OCI-M2 (cell line): ENCODE measurements at regions not wholly inside any gene's neighbourhood (a gene's known extent, or its start where the extent isn't known, plus 50 kb on each side); places are given as distances from the start of the nearest gene placed in this dataset.
"Not testable (repeated sequence)": the region's sequence is repeated elsewhere in the genome, so short reads cannot be mapped to it uniquely, and the experiment has no call there.

ENCODE experiments used
- DNase-seq: peaks from one replicate; lab custom pipeline; 2025; ENCODE audit not compliant: unreplicated experiment; lab: John Stamatoyannopoulos, UW

DNA sequence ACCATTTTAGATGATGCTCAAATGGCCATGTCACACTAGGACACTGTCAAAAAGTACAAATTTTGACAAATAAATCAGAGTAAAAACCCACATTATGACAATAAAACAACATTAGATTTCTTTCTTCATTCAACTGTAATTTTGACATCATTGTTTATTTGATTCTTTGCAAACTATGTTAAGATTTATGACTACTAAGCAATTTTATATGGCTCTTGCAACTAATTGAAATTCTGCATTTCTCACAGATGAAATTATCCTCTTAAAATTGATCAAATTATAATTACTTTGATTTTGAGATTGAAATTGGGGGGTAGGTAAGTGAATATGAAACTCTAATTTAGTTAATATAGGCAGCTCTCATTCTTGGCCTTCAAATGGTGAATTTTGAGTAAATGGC is 59.8 kb downstream of the ATOH1 start:
- DNase-seq, result no peak

DNA sequence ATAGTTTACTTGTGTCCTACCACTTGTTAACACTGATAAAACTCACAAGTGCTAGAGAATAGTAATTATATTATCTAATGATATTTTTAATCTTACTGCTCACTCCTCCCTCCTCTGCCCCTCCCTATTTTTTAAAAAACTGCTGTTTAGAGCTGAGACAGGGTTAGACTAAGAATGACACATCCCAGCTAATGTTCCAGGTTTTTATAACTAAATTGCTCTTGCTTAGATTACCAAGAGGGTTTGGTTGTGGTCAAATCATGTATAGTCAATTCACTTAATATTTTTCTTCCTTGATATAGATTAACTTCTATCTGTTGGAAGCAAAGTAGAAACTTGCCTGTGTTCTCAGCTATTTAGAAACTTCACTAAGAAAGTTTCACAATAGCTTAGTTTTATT is 60.2 kb downstream of the ATOH1 start:
- no peak for DNase-seq

- DNase-seq, result no peak
Observed at GRCh38 chr4:93891244-93891643, 62.7 kb downstream of the ATOH1 start.

GRCh38 chr4:93894995-93895394 is 66.4 kb downstream of the ATOH1 start:
- no peak for DNase-seq

DNA sequence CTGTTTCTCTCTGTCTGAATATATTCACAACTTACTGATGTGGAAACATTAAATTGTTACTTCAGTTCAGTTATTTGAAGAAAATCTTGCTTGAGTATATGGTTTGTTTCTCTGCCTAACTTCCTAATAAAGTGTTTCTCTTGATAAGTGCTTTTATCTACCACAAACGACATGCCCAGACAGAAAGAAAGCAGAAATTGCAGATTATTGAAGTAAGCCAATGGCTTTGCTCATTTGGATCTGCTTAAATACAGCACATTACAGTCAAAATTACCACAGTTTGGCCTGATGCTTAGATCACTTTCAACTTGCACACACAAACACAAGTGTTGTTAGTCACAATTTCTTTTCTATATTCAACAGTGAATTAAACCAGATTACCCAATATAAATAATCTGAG is 68.0 kb downstream of the ATOH1 start:
- DNase-seq, result no peak

GRCh38 chr4:93897559-93897958 is 69.0 kb downstream of the ATOH1 start:
- DNase-seq, result no peak

- no peak for DNase-seq
Observed at GRCh38 chr4:93908778-93909177, 80.2 kb downstream of the ATOH1 start.

DNA sequence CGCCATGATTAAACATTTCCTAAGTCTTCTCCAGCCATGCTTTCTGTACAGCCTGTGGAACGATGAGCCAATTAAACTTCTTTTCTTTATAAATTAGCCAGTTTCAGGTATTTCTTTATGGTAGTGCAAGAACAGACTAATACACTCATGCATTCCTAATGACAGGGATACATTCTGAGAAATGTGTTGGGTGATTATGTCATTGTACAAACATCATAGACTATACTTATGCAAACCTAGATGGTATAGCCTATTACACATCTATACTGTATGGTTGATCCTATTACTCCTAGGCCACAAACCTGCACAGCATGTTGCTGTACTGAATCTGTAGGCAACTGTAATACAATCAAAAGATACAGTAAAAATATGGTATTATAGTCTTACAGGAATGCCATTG is 83.1 kb downstream of the ATOH1 start:
- no peak for DNase-seq

DNA sequence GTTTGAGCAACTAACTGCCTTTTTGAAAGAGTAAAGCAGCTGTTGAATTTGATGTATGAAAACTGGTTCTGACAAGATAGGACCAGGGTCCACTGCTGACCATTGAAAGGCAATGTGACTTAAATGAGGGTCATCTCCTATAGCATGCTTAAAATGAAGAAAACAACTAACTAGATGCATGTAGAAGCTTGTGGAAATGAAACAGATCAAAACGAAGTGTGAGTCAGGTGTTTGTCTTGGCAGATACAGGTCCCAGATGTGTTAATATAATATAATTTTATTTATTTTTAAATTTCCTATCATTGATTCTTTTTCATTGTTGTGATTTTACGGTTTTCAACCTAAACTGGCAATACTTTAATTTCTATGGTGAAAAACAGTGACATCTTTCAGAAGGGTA is 83.6 kb downstream of the ATOH1 start:
- no peak for DNase-seq

- peak; percentile 29 for DNase-seq
Observed at GRCh38 chr4:93918856-93919255, 90.3 kb downstream of the ATOH1 start.

GRCh38 chr4:93923570-93923969 is 95.0 kb downstream of the ATOH1 start:
- not testable (repeated sequence) for DNase-seq

DNA sequence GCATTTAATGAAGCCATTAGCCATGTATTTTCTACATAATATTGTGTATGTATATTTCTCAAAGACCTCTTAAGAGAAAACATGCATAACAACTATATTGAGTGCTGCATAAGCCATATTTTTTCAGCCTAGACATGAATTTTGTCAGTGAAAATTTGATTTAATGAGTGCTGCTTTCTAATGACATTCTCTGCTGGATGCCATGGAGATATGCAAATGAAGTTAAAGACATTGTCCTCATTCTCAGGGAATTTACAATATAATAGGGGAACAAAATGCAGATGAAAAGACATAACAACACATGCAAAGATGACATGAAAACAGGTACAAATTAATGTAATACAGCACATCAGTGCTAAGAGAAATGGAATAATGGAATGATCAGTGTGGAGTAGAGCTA is 118.7 kb downstream of the ATOH1 start:
- no peak for DNase-seq

GRCh38 chr4:93950239-93950638 is 121.7 kb downstream of the ATOH1 start:
- DNase-seq, result not testable (repeated sequence)

DNA sequence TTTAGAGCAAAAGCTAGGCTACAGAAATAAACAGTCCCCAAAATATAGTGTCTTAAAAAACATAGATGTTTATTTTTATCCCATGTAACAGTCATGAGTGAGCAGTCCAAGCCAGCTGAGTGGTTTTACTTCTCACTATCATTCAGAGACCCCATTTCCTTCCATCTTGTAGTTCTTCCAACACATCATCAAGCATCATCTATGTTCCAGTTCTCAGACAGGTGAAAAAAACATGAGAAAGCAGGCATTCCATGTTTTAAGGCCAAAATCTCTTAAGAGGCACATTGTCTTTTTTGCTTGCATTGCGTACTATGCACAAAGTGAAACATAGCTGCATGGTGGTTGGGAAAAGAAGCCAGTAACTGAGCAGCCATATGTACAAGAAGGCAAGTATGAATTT is 128.6 kb downstream of the ATOH1 start:
- no peak for DNase-seq

DNA sequence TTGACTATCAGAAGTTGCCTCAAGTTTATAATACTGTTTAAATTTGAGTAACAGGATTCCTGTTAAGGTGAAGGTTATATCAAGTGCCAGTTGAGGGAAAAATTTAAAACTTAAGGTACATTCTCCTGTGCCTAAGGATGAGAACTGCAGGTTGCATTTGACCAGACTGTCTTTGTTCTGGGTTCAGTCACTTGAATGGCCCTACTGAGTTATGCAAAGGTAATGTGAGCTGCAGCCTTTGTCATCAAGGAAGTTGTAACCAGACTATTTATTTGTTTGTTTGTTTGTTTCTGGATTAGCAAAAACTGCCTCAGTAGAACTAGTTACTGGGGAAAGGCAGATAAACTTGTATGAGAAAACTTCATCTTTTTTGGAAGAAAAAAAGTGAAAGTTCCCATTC is 131.9 kb downstream of the ATOH1 start:
- DNase-seq, result no peak

DNA sequence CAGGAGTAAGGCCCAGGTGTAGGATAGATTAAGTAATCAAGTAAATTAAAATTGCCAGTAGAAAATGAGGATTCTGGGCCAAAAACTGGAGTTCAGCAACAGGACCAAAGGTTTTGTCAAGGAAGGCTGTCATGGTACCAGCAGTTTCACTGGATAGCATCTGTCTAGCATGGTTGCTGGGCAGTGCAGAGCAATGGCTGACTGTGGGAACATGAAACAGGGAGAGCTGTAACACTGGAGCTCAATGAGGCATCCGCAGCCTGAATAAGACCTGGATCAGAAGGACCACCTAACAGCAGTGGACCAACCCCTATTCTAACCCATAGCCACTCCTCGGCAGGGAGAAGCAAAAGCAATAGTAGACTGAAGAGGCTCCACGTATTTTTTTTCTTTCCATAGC is 132.4 kb downstream of the ATOH1 start:
- no peak for DNase-seq

GRCh38 chr4:93981594-93981993 is 153.0 kb downstream of the ATOH1 start:
- no peak for DNase-seq

GRCh38 chr4:93982255-93982654 is 153.7 kb downstream of the ATOH1 start:
- DNase-seq, result no peak

DNA sequence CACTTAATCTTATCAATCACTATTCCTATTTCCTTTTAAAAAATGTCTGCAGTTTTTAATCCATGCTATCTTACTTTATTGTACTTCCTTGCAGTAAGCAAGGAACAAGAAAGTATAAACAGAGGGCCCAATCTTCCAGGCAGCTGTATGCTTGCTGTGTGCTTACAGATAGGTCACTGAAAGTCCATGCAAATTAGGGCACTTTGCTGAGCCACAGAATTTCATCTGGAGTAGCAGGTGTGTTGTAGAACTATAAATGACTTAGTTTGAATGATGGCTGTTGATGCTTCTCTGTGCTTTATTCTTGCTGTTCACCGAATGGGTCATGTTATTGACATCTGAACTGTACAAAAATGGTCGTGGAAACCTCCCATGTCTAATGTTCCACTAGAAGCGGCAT is 154.6 kb downstream of the ATOH1 start:
- DNase-seq, result no peak

- no peak for DNase-seq
Observed at GRCh38 chr4:93994175-93994994, 165.8 kb downstream of the ATOH1 start.

- no peak for DNase-seq
Observed at GRCh38 chr4:93996895-93997294, 168.3 kb downstream of the ATOH1 start.

DNA sequence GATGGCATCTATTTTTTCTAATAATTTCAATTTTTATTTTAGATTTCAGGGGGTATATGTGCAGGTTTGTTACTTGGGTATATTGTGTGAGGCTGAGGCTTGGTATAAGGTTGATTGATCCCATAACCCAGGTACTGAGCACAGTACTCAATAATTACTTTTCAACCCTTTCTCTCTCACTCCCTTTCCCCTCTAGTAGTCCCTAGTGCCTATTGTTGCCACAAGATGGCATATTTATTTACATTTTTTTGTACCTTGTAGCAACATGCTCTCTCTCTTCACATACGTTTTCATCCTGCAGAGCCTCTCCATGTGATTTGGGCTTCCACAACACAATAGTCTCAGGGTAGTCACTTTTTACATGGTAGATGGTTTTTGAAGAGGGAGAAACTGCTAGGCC is 172.0 kb downstream of the ATOH1 start:
- DNase-seq, result no peak

DNA sequence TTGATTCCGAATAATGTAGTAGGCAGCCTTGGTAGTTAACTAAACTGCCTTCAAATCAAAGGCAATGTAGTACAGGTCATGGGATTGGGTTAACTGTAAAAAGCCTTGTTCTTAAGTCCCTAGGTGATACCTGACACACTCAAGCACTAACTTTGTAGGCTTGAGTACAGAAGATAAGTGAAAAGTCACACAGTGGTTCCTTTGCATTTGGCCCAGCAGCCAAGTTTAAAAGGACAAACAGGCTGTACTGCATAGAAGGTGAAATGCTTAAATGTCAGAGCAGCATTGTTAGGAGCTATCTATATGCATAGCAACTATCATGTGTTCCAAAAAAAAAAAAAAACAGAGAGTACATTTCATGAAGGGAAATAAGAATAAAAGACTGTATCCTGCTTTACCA is 178.4 kb downstream of the ATOH1 start:
- DNase-seq, result no peak
